ENCODE measurements at regions not wholly inside any gene's neighbourhood (a gene's known extent, or its start where the extent isn't known, plus 50 kb on each side); places are given as distances from the start of the nearest gene placed in this dataset.

- H3K56ac ChIP-seq (replicated peaks; ENCODE audit: insufficient read length, low read depth, low read length) = no peak overlapping the region
- no peak for DNase-seq (ENCODE audit: low read depth in 1 of 2, low spot score in 2 of 2)
- H3K4me1 ChIP-seq (replicated peaks in 1 of 4; ENCODE audit: control insufficient read depth in 3 of 4, insufficient read depth in 4 of 4, low read length in 3 of 4) = no peaks in the 10 kb centered on the region
- H2BK15ac ChIP-seq (ENCODE audit: low read length) = no peak overlapping the region
- H3K23ac ChIP-seq (ENCODE audit: insufficient read length) = no peak overlapping the region
- no peak overlapping the region for H3K27ac ChIP-seq (ENCODE audit: low read depth, low read length)
- no peaks in the 10 kb centered on the region for H3K79me2 ChIP-seq (ENCODE audit: control insufficient read depth in 1 of 2, insufficient read depth in 2 of 2, low read length in 2 of 2)
- no peaks in the 10 kb centered on the region for H3K9me3 ChIP-seq (ENCODE audit: insufficient read depth in 2 of 2, low read depth in 1 of 2, low read length in 1 of 2)
- no peak overlapping the region for H4K91ac ChIP-seq (replicated peaks; ENCODE audit: insufficient read length, low read length)
- H3K14ac ChIP-seq (ENCODE audit: insufficient read length) = no peak overlapping the region
- no peaks in the 10 kb centered on the region for H4K20me1 ChIP-seq (replicated peaks in 1 of 2; ENCODE audit: control insufficient read depth in 1 of 2, insufficient read depth in 2 of 2, low read length in 2 of 2)
- no peak overlapping the region for H4K5ac ChIP-seq (ENCODE audit: insufficient read length, low read depth, low read length)
- H2BK20ac ChIP-seq (ENCODE audit: low read length) = no peak overlapping the region
- no peak overlapping the region for H3K4ac ChIP-seq (replicated peaks; ENCODE audit: insufficient read length, low read depth, low read length)
- H3K36me3 ChIP-seq (ENCODE audit: control insufficient read depth in 2 of 4, insufficient read depth in 4 of 4, low read length in 3 of 4) = no peaks in the 10 kb centered on the region
- H3K27me3 ChIP-seq (replicated peaks in 1 of 4; ENCODE audit: control insufficient read depth in 3 of 4, extremely low read depth in 1 of 4, insufficient read depth in 3 of 4, low read length in 3 of 4) = no peaks in the 10 kb centered on the region
- H3K4me3 ChIP-seq (ENCODE audit: extremely low read depth in 1 of 4, insufficient read depth in 2 of 4, low read depth in 3 of 4, low read length in 4 of 4) = no peak overlapping the region
- H3K4me2 ChIP-seq (ENCODE audit: insufficient read depth in 1 of 2, low read depth in 2 of 2, low read length in 2 of 2) = no peak overlapping the region
- H3K9ac ChIP-seq (replicated peaks in 1 of 4; ENCODE audit: extremely low read depth in 1 of 4, low read depth in 3 of 4, low read length in 3 of 4) = no peak overlapping the region
- H2BK5ac ChIP-seq (ENCODE audit: low read depth, low read length) = no peak overlapping the region
- no peak overlapping the region for H2BK120ac ChIP-seq (replicated peaks; ENCODE audit: low read depth, low read length)
- 94% methylated on average over 1 of the region's 1 CpG; no CpG with 5 or more reads in 1 of the 2 experiments for WGBS, 2 experiments (ENCODE audit: extremely low coverage in 1 of 2, insufficient coverage in 1 of 2, insufficient read length in 1 of 2, insufficient replicate concordance in 2 of 2, low coverage in 1 of 2, low lambda C conversion rate in 2 of 2, missing lambda C conversion rate in 1 of 2)
- no peaks in the 10 kb centered on the region for H3K23me2 ChIP-seq (ENCODE audit: low read depth, low read length)
- H3K18ac ChIP-seq (ENCODE audit: extremely low read depth, low read length) = no peak overlapping the region
- H2AK5ac ChIP-seq (ENCODE audit: low read depth, low read length) = no peak overlapping the region
- no peak for FAIRE-seq
- no peak overlapping the region for H4K8ac ChIP-seq (ENCODE audit: extremely low read depth, insufficient read depth, low read length)
- no peaks in the 10 kb centered on the region for H3K79me1 ChIP-seq (ENCODE audit: low read depth, low read length)
- H2AFZ ChIP-seq (ENCODE audit: low read length) = no peak overlapping the region
- POLR2A ChIA-PET (ENCODE audit: partially characterized antibody) = no interaction called here
- CTCF ChIA-PET (ENCODE audit: partially characterized antibody) = no interaction called here
- H2BK12ac ChIP-seq (ENCODE audit: low read depth, low read length) = no peak overlapping the region
- TF ChIP-seq HDAC2 (IDR thresholded peaks at IDR 0.05; ENCODE audit: borderline replicate concordance in 1 of 2, low read depth in 2 of 2, low read length in 2 of 2) = no peak
- no peak for TF ChIP-seq SP4 (IDR thresholded peaks at IDR 0.05; ENCODE audit: low read length)
- TF ChIP-seq ATF2 (IDR thresholded peaks at IDR 0.05; ENCODE audit: low read length) = no peak
- no peak for TF ChIP-seq RFX5 (IDR thresholded peaks at IDR 0.05; ENCODE audit: borderline replicate concordance, low read depth, low read length)
Observed at GRCh38 chr11:87908086-87908485, 267.2 kb downstream of the RAB38 start.
